DMS79 treated with DMSO at 0.1 percent for 48 hours (cell line): ENCODE measurements at regions not wholly inside any gene's neighbourhood (a gene's known extent, or its start where the extent isn't known, plus 50 kb on each side); places are given as distances from the start of the nearest gene placed in this dataset.

ENCODE experiments used
- DNase-seq: peaks from one replicate; lab custom pipeline; 2025; lab: John Stamatoyannopoulos, UW

- no peak for DNase-seq
Observed at GRCh38 chr6:105815661-105816555, 270.2 kb upstream of the PRDM1 start.

DNA sequence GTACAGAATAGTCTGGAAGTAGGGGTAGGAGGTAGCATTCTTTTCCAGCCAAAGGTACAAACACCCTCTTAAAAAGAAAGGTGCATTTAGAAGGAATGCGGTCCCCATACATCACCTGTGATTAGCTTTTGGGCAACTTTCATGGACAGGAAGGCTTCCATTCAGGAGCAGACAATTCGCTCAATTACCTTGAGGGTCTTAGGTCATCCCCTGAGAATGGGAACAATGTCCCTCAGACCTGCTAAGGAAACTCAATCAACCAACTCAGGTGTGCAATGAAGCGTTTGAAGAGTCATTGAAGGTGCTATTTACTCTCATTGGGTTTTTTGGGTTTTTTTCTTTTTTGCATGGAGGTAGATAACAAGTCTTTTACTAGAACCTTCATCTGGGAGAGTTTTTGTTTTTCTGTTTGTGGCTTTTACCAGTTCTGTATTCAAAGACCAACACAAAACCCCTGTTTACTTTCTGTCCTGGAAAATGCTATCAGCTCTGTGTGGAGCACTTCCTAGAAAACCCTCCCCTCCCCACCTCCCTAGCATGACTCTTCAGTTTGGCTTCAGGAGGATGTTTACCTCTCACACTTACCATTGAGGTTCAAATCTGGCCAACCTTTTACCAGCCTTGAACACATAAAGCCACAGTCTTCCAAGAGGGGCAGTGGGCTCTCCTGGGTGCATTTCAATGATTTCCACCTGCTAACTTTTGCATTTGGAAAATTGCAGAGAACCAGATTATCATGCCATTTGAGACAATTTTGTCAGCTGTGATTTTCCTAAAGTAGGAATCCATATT lies 271.2 kb upstream of the PRDM1 start:
- peak; percentile 87 for DNase-seq

- no peak for DNase-seq
Observed at GRCh38 chr6:105810922-105811482, 275.1 kb upstream of the PRDM1 start.

- DNase-seq, result no peak
Observed at GRCh38 chr6:105810105-105810921, 275.8 kb upstream of the PRDM1 start.

DNA sequence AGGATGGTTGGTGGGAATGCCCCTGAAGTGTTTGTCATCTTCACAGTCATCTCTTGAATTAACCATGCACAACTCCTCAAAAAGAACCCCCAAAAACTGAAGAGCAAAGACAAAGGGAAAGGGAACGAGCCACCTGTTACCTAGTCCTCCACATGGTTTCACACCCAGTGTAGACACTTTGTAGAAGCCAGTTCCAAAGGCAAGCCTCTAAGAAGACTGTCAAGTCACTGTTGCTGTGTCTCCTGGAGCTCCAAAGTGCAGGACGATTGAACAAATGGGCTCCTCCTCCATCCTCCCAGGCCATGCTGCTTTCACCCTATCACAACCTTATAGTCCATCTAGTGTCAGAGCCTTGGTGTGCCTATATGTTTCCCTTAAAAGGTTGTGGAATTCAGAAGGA lies 277.6 kb upstream of the PRDM1 start:
- DNase-seq, result no peak

DNA sequence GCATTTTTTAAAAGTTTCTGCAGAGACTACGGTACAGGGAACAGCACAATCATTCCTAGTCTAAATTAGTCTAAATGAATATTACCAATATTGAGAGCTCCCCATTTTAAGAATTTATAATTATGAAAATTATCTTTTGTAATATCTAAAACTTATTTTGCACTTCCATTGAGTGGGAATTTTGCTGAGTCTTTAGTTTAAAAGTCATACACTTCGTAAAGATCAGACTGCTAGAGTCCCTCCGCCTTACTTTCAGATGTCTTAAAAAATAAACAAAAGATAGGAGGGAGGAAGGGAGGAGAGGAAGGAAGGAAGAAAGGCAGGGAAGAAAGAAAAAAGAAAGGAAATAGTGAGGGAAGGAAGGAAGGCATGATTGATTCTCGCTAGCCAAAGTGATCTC lies 278.2 kb upstream of the PRDM1 start:
- no peak for DNase-seq

GRCh38 chr6:105806486-105806920 lies 279.6 kb upstream of the PRDM1 start:
- DNase-seq, result no peak

DNA sequence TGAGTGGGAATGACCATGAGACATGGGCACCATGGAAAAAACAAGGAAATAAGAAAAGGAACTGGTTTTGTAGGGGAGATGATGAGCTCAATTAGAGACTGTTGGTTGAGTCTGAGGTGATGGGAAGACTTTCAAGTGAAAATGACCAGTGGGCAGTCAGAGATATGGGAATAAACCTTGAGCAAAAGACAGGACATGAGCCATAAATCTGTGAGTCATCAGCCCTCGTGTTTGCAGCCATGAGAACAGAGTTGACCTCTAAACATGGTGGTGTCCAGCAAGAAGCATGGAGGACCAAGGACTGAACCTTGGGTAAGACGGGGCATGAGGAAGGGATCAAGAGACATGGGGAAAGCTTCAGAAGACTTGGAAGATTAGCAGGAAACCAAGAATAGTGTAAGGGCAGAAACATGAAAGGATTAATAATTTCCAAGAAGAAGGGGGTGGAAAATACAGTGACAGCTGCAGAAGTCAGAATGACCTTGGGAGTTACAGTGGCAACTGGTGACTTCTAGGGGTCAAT lies 280.6 kb upstream of the PRDM1 start:
- DNase-seq, result no peak

DNA sequence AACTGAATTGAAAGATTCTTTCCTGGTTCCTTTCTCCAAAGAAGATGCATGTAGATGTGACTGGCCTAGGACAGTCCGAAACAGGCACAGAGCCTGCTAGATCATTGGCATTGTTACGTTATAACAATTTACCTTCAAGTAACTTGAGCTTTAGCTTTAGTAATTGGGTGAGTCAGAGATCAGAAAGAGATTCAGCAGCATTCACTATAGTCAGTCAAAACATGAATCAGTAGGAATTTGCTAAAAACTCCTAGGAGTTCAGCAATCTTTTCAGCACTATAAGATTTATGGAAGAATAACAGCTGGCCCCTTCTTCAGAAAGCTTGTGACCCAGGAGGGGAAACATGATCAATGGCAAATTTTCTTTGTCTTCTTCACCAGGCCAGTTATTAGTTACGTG lies 281.7 kb upstream of the PRDM1 start:
- no peak for DNase-seq

GRCh38 chr6:105804000-105804399 lies 282.1 kb upstream of the PRDM1 start:
- DNase-seq, result no peak

- no peak for DNase-seq
Observed at GRCh38 chr6:105803442-105803841, 282.7 kb upstream of the PRDM1 start.

- no peak for DNase-seq
Observed at GRCh38 chr6:105802703-105803102, 283.4 kb upstream of the PRDM1 start.

GRCh38 chr6:105800871-105801270 lies 285.3 kb upstream of the PRDM1 start:
- DNase-seq, result no peak

- DNase-seq, result no peak
Observed at GRCh38 chr6:105800398-105800797, 285.7 kb upstream of the PRDM1 start.

- no peak for DNase-seq
Observed at GRCh38 chr6:105799056-105799455, 287.1 kb upstream of the PRDM1 start.

GRCh38 chr6:105797983-105798453 lies 288.1 kb upstream of the PRDM1 start:
- no peak for DNase-seq

GRCh38 chr6:105797286-105797979 lies 288.7 kb upstream of the PRDM1 start:
- no peak for DNase-seq

- peak; percentile 19 for DNase-seq
Observed at GRCh38 chr6:105795913-105796517, 290.1 kb upstream of the PRDM1 start.

DNA sequence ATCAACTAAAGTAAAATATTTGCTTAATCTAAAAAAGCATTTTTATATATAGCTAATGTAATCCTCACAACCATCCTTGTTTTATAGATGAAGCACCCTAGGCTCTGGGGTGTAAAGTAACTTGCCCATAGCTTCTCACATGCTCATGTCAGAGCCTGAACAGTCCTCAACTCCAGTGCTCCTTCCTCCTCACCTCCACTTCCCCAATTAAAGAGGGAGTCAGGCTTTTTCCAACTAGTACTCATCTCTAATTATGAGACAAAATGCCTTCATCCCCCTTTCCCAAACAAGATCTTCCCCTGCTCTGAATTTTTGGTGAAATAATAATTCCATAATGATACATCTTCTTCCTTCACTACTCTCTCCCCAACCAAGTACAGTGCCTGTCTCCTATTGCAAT lies 290.8 kb upstream of the PRDM1 start:
- DNase-seq, result no peak

- DNase-seq, result no peak
Observed at GRCh38 chr6:105794870-105795269, 291.3 kb upstream of the PRDM1 start.
